GM23338 (cell line): ENCODE measurements at regions not wholly inside any gene's neighbourhood (a gene's known extent, or its start where the extent isn't known, plus 50 kb on each side); places are given as distances from the start of the nearest gene placed in this dataset.

Source experiments
- ATAC-seq: fragments of 200-7000 bp; cut with Tn5 transposase; 3 replicates; pipeline ENCODE4 v1.9.1; 2020
- DNase-seq: peaks from one replicate; pipeline ENCODE4 v3.0.0-alpha.2; 2015; ENCODE audit warnings: low spot score
- H2AFZ ChIP-seq: fragments of 200-600 bp; sonication (generic); 2 replicates; pipeline ENCODE4 v1.8.0; 2016; ENCODE audit warnings: antibody characterized with exemption, mild to moderate bottlenecking, moderate library complexity
- H3F3A ChIP-seq: fragments of 200-600 bp; sonication (generic); replicated peaks from 2 replicates; pipeline ENCODE4 v1.8.0; 2017; ENCODE audit warnings: antibody characterized with exemption, mixed run types, low read depth
- H3K27ac ChIP-seq: fragments of 200-600 bp; sonication (generic); 2 replicates; pipeline ENCODE4 v1.6.1; 2016; ENCODE audit warnings: low read depth
- H3K27me3 ChIP-seq: fragments of 200-600 bp; sonication (generic); 2 replicates; pipeline ENCODE4 v1.8.0; 2016; ENCODE audit warnings: mild to moderate bottlenecking, mixed run types, moderate library complexity; ENCODE audit not compliant: insufficient read depth
- H3K36me3 ChIP-seq: fragments of 200-600 bp; sonication (generic); 2 replicates; pipeline ENCODE4 v1.8.0; 2016; ENCODE audit warnings: mild to moderate bottlenecking; ENCODE audit not compliant: insufficient read depth
- H3K4me1 ChIP-seq: fragments of 200-600 bp; sonication (generic); 2 replicates; pipeline ENCODE4 v1.8.0; 2016; ENCODE audit warnings: mild to moderate bottlenecking, moderate library complexity; ENCODE audit not compliant: insufficient read depth
- H3K4me2 ChIP-seq: fragments of 200-600 bp; sonication (generic); 2 replicates; pipeline ENCODE4 v1.7.1; 2017; ENCODE audit warnings: mixed run types
- H3K4me3 ChIP-seq: fragments of 200-600 bp; sonication (generic); 2 replicates; pipeline ENCODE4 v1.6.1; 2016; ENCODE audit warnings: mixed run types
- H3K79me2 ChIP-seq: fragments of 200-600 bp; sonication (generic); replicated peaks from 2 replicates; pipeline ENCODE4 v1.8.0; 2017; ENCODE audit warnings: mild to moderate bottlenecking; ENCODE audit not compliant: insufficient read depth
- H3K9me2 ChIP-seq: fragments of 200-600 bp; sonication (generic); 2 replicates; pipeline ENCODE4 v1.8.0; 2017; ENCODE audit not compliant: insufficient read depth
- H4K20me1 ChIP-seq: fragments of 200-600 bp; sonication (generic); replicated peaks from 2 replicates; pipeline ENCODE4 v1.8.0; 2017; ENCODE audit warnings: mild to moderate bottlenecking; ENCODE audit not compliant: insufficient read depth
- H3K27ac Mint-ChIP-seq: 2 replicates; pipeline ENCODE4 v1.8.0; 2020; ENCODE audit warnings: inconsistent platforms, mild to moderate bottlenecking, moderate library complexity, mixed read lengths
- H3K27me3 Mint-ChIP-seq: 3 replicates; pipeline ENCODE4 v1.8.0; 2022; ENCODE audit warnings: low read depth, mild to moderate bottlenecking, moderate library complexity, mixed read lengths, inconsistent platforms; ENCODE audit not compliant: insufficient read depth, poor library complexity
- H3K36me3 Mint-ChIP-seq: 3 replicates; pipeline ENCODE4 v1.8.0; 2021; ENCODE audit warnings: low read depth, mild to moderate bottlenecking, inconsistent platforms, moderate library complexity, mixed read lengths
- H3K4me1 Mint-ChIP-seq: 3 replicates; pipeline ENCODE4 v1.8.0; 2020; ENCODE audit warnings: mild to moderate bottlenecking, inconsistent platforms, mixed read lengths
- H3K4me3 Mint-ChIP-seq: 3 replicates; pipeline ENCODE4 v1.8.0; 2021; ENCODE audit warnings: moderate library complexity, mild to moderate bottlenecking, inconsistent platforms, mixed read lengths
- H3K9me3 Mint-ChIP-seq: 3 replicates; pipeline ENCODE4 v1.8.0; 2020; ENCODE audit warnings: moderate library complexity, mild to moderate bottlenecking, inconsistent platforms, mixed read lengths
- CREB1 ChIP-seq: fragments of 250-450 bp; sonication (Bioruptor Pico); IDR thresholded peaks from 2 replicates; pipeline ENCODE4 v1.5.0; 2020; ENCODE audit warnings: low read depth, mild to moderate bottlenecking, moderate library complexity
- CTCF ChIP-seq, 2 experiments: fragments of 200-600 bp in 1 of 2; sonication (generic) in 1 of 2; conservative IDR thresholded peaks; 2 replicates each; pipeline versions ENCODE4 v1.5.1 to v1.6.1; 2016 to 2017; ENCODE audit warnings: antibody characterized with exemption in 2 of 2, low read depth in 2 of 2, mild to moderate bottlenecking in 2 of 2, moderate library complexity in 1 of 2
- NANOG ChIP-seq: IDR thresholded peaks from 2 replicates; pipeline ENCODE4 v1.6.1; 2016; ENCODE audit warnings: antibody characterized with exemption, borderline replicate concordance
- POLR2AphosphoS5 ChIP-seq: IDR thresholded peaks from 2 replicates; pipeline ENCODE4 v1.6.1; 2016; ENCODE audit warnings: antibody characterized with exemption, low read depth
- REST ChIP-seq: IDR thresholded peaks from one replicate; pipeline ENCODE4 v1.6.1; 2018; ENCODE audit warnings: antibody characterized with exemption; ENCODE audit not compliant: unreplicated experiment
- STAT1 ChIP-seq: IDR thresholded peaks from one replicate; pipeline ENCODE4 v1.6.1; 2016; ENCODE audit warnings: antibody characterized with exemption; ENCODE audit not compliant: unreplicated experiment
- ZNF114 ChIP-seq: fragments of 250-450 bp; sonication (Bioruptor Pico); IDR thresholded peaks from 2 replicates; pipeline ENCODE4 v1.5.0; 2020; ENCODE audit warnings: mild to moderate bottlenecking, moderate library complexity
- ZNF462 ChIP-seq: fragments of 250-450 bp; sonication (Bioruptor Pico); IDR thresholded peaks from 2 replicates; pipeline ENCODE4 v1.5.0; 2020; ENCODE audit warnings: mild to moderate bottlenecking, moderate library complexity
- TF ChIP-seq, protein P1 (sequence below): IDR thresholded peaks from 2 replicates; pipeline ENCODE4 v1.6.1; 2016; ENCODE audit warnings: antibody characterized with exemption

GRCh38 chr3:67076607-67077006 is 78.5 kb downstream of the KBTBD8 start (continued):
- TF ChIP-seq ZNF462 (CRISPR knock-in tag), result no peak
- TF ChIP-seq, protein P1, sequence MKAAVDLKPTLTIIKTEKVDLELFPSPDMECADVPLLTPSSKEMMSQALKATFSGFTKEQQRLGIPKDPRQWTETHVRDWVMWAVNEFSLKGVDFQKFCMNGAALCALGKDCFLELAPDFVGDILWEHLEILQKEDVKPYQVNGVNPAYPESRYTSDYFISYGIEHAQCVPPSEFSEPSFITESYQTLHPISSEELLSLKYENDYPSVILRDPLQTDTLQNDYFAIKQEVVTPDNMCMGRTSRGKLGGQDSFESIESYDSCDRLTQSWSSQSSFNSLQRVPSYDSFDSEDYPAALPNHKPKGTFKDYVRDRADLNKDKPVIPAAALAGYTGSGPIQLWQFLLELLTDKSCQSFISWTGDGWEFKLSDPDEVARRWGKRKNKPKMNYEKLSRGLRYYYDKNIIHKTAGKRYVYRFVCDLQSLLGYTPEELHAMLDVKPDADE, result no peak
- no peak for TF ChIP-seq CREB1 (CRISPR knock-in tag)
- no peak for TF ChIP-seq ZNF114 (CRISPR knock-in tag)
- TF ChIP-seq POLR2AphosphoS5, result no peak
- no peak for TF ChIP-seq NANOG

DNA sequence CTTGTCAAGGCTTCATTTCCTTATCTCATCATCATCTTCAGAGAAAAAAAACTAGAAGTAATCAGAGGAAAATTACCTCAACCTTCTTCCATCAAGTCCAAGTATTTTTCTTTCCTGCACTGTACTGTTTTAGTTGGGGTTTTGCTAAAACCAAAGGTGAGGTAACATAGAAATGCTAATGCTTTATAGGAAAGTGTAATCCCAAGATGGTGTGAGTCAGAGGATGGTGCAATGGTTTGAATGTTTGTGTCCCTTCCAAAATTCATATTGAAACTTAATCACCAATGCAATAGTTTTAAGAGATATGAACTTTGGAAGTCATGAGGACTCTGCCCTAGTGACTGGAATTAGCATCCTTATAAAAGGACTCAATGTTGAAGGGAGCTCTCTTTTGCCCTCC is 79.5 kb downstream of the KBTBD8 start:
- no peak overlapping the region for H3K4me2 ChIP-seq
- ATAC-seq (no peak), DNase-seq (no peak)
- H3K9me2 ChIP-seq, result 0 out of 2 replicates have a peak, but pooled peaks cover under 1% of the 10 kb centered on the region
- no peak overlapping the region for H3K27ac ChIP-seq
- Mint-ChIP-seq H3K9me3 (no peaks in the 10 kb centered on the region; the same call in 2 of the 3 replicates), H3K27me3 (no peaks in the 10 kb centered on the region), H3K4me3 (no peak overlapping the region), H3K27ac (no peak overlapping the region), H3K36me3 (no peaks in the 10 kb centered on the region), H3K4me1 (peaks cover 10% of the 10 kb centered on the region)
- H3F3A ChIP-seq, result no peaks in the 10 kb centered on the region
- no peak overlapping the region for H2AFZ ChIP-seq
- no peaks in the 10 kb centered on the region for H3K4me1 ChIP-seq
- no peaks in the 10 kb centered on the region for H3K79me2 ChIP-seq
- no peak overlapping the region for H3K4me3 ChIP-seq
- H3K36me3 ChIP-seq, result no peaks in the 10 kb centered on the region
- no peaks in the 10 kb centered on the region for H4K20me1 ChIP-seq
- no peaks in the 10 kb centered on the region for H3K27me3 ChIP-seq
- TF ChIP-seq STAT1, result no peak
- TF ChIP-seq, protein P1, result no peak
- no peak for TF ChIP-seq POLR2AphosphoS5
- TF ChIP-seq CTCF (conservative IDR thresholded peaks at IDR 0.05; ENCODE audit: low read depth in 2 of 2), result no peak
- TF ChIP-seq REST, result no peak
